ENCODE measurements at regions not wholly inside any gene's neighbourhood (a gene's known extent, or its start where the extent isn't known, plus 50 kb on each side); places are given as distances from the start of the nearest gene placed in this dataset.

- DNase-seq: no peak
Observed at GRCh38 chr3:182735672-182736071, 57.6 kb upstream of the ATP11B start.

- DNase-seq: no peak
Observed at GRCh38 chr3:182737825-182738224, 55.5 kb upstream of the ATP11B start.

GRCh38 chr3:182738583-182739411 lies 54.5 kb upstream of the ATP11B start:
- no peak for DNase-seq

GRCh38 chr3:182739619-182740018 lies 53.7 kb upstream of the ATP11B start:
- no peak for DNase-seq

GRCh38 chr3:182740710-182741109 lies 52.6 kb upstream of the ATP11B start:
- DNase-seq: no peak

GRCh38 chr3:182741214-182741613 lies 52.1 kb upstream of the ATP11B start:
- DNase-seq: no peak
